ENCODE measurements at regions not wholly inside any gene's neighbourhood (a gene's known extent, or its start where the extent isn't known, plus 50 kb on each side); places are given as distances from the start of the nearest gene placed in this dataset.

- TF ChIP-seq POLR2A (IDR thresholded peaks at IDR 0.05; ENCODE audit: low read length) (no peak), GATA1 (IDR thresholded peaks at IDR 0.05; ENCODE audit: low read depth, low read length) (no peak)
Measured at GRCh38 chr7:26594553-26594952, 269.8 kb downstream of the SKAP2 start.
